ENCODE measurements at regions not wholly inside any gene's neighbourhood (a gene's known extent, or its start where the extent isn't known, plus 50 kb on each side); places are given as distances from the start of the nearest gene placed in this dataset.
A peak's percentile ranks its signal among the peaks of the same experiment; 100 is the strongest.

DNA sequence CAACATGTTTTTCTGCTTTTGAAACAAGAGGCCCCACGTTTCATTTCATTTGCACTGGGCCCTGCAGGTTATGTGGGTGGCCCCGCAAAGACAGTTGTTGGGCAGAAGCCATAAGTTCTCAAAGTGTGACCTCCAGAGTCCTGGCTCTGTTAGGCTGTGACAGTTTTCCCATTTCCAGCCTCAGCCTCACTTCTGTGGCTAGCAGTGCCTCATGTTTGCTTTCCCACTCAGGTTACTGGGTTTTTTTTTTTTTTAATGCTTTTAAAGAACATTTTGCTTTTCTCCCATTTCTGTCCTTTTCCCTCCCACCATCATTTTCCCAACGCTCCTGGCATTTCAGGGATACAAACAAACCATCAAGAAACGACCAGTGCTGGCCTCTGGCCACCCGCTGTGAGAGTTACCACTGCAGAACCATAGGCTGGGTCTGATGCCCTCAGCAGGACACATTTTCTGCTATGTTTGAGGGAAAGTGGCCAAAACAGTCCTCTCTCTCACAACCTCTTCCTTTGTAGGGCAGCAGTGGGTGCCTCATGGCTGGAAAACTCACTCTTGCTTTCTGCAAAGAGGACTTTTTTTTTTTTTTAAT is 159.0 kb upstream of the MPHOSPH6 start:
- peak overlapping the region; percentile 77 for H3K27ac ChIP-seq
- TF ChIP-seq, protein P1, sequence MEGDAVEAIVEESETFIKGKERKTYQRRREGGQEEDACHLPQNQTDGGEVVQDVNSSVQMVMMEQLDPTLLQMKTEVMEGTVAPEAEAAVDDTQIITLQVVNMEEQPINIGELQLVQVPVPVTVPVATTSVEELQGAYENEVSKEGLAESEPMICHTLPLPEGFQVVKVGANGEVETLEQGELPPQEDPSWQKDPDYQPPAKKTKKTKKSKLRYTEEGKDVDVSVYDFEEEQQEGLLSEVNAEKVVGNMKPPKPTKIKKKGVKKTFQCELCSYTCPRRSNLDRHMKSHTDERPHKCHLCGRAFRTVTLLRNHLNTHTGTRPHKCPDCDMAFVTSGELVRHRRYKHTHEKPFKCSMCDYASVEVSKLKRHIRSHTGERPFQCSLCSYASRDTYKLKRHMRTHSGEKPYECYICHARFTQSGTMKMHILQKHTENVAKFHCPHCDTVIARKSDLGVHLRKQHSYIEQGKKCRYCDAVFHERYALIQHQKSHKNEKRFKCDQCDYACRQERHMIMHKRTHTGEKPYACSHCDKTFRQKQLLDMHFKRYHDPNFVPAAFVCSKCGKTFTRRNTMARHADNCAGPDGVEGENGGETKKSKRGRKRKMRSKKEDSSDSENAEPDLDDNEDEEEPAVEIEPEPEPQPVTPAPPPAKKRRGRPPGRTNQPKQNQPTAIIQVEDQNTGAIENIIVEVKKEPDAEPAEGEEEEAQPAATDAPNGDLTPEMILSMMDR (conservative IDR thresholded peaks at IDR 0.05) = no peak

DNA sequence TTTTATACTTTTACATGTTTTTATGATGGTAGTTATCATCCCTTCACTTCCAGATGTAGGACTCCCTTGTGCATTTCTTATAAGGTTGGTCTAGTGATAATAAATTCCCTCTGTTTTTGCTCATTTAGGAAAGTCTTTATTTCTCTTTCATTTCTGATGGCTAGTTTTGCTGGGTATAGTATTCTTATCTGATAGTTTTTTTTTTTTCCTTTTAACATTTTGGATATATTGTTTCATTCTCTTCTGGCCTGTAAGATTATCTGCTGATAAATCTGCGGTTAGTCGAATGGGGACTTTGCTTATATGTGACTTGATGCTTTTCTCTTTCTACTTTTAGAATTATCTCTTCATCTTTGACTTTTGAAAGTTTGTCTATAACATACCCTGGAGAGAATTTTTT is 153.1 kb upstream of the MPHOSPH6 start:
- TF ChIP-seq, protein P1 (conservative IDR thresholded peaks at IDR 0.05) = no peak
- no peak overlapping the region for H3K27ac ChIP-seq

DNA sequence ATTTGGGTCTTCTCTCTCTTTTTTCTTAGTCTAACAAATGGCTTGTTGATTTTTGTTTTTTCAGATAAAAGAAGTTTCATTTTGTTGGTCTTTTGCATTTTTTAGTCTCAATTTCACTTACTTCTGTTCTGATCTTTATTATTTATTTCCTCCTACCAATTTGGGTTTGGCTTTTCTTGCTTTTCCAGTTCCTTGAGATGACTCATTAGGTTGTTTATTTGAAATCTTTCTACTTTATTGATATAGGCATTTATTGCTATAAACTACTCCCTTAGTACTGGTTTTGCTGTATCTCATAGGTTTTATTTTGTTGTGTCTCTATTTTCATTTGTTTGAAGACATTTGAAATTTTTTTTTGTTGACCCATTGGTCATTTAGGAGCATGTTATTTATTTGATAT is 152.2 kb upstream of the MPHOSPH6 start:
- TF ChIP-seq, protein P1 (conservative IDR thresholded peaks at IDR 0.05) = no peak
- H3K27ac ChIP-seq = no peak overlapping the region

DNA sequence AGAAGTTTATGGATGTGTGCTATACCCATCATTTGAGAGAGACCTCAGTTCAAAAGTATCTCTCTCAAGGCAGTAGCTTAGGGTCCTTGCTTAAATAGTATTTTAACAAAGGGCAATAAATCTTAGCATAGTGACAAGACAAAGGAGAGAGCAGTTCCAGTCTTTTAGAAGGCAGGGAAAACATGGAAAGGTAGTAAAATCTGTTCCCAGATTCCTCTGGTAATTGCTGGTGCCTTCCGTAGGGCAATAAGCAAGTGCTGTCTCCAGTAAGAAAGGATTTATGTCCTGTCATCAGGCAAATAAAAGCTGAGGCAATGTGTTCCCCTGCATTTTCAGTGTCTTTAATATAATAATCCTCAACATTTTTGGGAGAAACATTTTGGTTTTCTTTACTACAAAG is 149.0 kb upstream of the MPHOSPH6 start:
- TF ChIP-seq, protein P1 (conservative IDR thresholded peaks at IDR 0.05) = no peak
- H3K27ac ChIP-seq = no peak overlapping the region

DNA sequence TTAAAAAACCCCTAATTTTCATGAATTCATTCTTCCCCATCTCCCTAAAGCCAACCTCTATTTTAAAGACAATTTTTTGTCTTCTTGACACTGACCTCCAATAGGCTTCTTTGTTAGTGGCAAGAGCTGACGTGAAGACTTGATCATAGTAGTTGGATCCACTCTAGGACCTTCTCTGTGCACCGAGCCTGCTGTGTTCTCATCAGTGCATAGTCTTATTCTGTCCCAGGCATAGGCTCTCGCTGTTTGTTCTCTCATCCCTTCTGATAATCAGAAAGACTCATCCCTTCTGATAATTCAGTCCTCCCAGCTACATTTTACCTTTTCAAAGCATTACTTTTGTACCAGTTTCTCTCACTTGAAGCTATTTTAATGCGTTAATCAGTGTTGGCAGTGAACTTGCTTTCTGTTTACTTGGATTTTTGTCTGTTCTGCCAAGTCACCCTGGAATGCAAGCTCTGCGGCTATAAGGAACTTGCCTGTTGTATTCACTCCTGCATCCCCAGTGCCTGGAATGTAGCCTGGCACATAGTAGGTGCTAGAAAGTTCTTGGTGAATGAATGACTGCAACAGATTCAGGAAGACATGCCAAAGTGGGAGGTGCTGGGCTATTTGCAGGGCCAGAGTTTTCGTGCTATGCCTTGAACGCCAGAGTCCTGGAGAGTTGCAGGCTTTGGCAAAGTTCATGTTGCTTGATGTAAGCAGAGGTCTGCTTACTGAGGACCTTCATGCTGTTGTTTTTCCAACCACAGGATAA is 147.6 kb upstream of the MPHOSPH6 start:
- H3K27ac ChIP-seq = peak overlapping the region; percentile 8; the same call in 1 of the 2 replicates
- TF ChIP-seq, protein P1 (conservative IDR thresholded peaks at IDR 0.05) = no peak

DNA sequence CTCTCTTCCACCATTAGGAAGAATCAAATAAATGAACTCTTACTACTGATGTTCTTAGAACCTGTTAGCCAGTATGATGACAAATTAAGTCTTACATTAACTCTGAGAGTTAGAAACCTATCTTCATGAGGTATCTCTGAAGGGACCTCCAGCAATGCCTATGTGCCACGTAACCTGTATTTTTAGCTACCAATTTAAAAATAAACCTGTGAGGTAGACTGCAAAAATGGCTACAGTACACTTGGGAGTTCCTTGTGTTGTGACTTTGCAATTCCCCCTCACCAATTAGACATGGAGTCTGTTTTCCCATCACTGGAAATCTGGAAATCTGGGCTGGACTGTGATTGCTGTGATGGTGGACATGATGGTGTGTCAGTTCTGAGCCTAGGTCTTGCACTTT is 143.7 kb upstream of the MPHOSPH6 start:
- no peak overlapping the region for H3K27ac ChIP-seq
- TF ChIP-seq, protein P1 (conservative IDR thresholded peaks at IDR 0.05) = no peak

DNA sequence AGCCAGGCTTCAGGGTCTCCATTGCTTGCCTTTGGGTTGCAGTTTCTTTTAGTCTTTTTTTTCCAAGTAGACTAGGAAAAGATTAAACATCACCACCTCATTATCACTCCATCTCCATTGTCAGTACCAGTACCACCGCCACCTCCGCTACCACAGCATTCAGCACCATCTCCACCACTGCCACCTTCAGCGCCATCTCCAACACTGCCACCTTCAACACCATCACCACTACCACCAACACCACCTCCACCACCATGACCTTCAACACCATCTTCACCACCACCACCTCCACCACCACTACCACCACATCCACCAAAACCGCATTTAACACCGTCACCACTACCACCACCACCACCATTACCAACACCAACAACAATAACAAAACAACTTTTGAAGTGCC is 141.5 kb upstream of the MPHOSPH6 start:
- H3K27ac ChIP-seq = no peak overlapping the region
- TF ChIP-seq, protein P1 (conservative IDR thresholded peaks at IDR 0.05) = no peak
